ENCODE measurements at regions not wholly inside any gene's neighbourhood (a gene's known extent, or its start where the extent isn't known, plus 50 kb on each side); places are given as distances from the start of the nearest gene placed in this dataset.
"Not testable (repeated sequence)": the region's sequence is repeated elsewhere in the genome, so short reads cannot be mapped to it uniquely, and the experiment has no call there.

GRCh38 chr21:20045197-20045596 is 953.0 kb upstream of the NCAM2 start:
- DNase-seq (ENCODE audit: low spot score) (no peak), FAIRE-seq (no peak)

- DNase-seq (ENCODE audit: low spot score); FAIRE-seq: not testable (repeated sequence)
Measured at GRCh38 chr21:20048130-20048837, 949.9 kb upstream of the NCAM2 start.

- DNase-seq (ENCODE audit: low spot score) (no peak), FAIRE-seq (no peak)
Measured at GRCh38 chr21:20083336-20083735, 914.9 kb upstream of the NCAM2 start.

- FAIRE-seq: no peak
- DNase-seq (ENCODE audit: low spot score): no peak
Measured at GRCh38 chr21:20083925-20084324, 914.3 kb upstream of the NCAM2 start.

GRCh38 chr21:20086508-20086907 is 911.7 kb upstream of the NCAM2 start:
- no peak for DNase-seq (ENCODE audit: low spot score)
- no peak for FAIRE-seq

- DNase-seq (ENCODE audit: low spot score) (no peak), FAIRE-seq (no peak)
Measured at GRCh38 chr21:20106368-20106767, 891.8 kb upstream of the NCAM2 start.

- DNase-seq (ENCODE audit: low spot score) (no peak), FAIRE-seq (no peak)
Measured at GRCh38 chr21:20108016-20108415, 890.2 kb upstream of the NCAM2 start.

- FAIRE-seq: no peak
- DNase-seq (ENCODE audit: low spot score): no peak
Measured at GRCh38 chr21:20108976-20109540, 889.2 kb upstream of the NCAM2 start.

- no peak for FAIRE-seq
Measured at GRCh38 chr21:20110368-20110767, 887.8 kb upstream of the NCAM2 start.

GRCh38 chr21:20151741-20152140 is 846.5 kb upstream of the NCAM2 start:
- no peak for DNase-seq (ENCODE audit: low spot score)
- FAIRE-seq: no peak

More at GRCh38 chr21:20110368-20110767, 887.8 kb upstream of the NCAM2 start:
- DNase-seq (ENCODE audit: low spot score): no peak

- FAIRE-seq: no peak
- no peak for DNase-seq (ENCODE audit: low spot score)
Measured at GRCh38 chr21:20163167-20163566, 835.0 kb upstream of the NCAM2 start.

- no peak for DNase-seq (ENCODE audit: low spot score)
- no peak for FAIRE-seq
Measured at GRCh38 chr21:20167059-20167458, 831.1 kb upstream of the NCAM2 start.

- no peak for FAIRE-seq
- DNase-seq (ENCODE audit: low spot score): no peak
Measured at GRCh38 chr21:20169812-20170576, 828.2 kb upstream of the NCAM2 start.

GRCh38 chr21:20186186-20186585 is 812.0 kb upstream of the NCAM2 start:
- FAIRE-seq: no peak
- DNase-seq (ENCODE audit: low spot score): no peak

- DNase-seq (ENCODE audit: low spot score) (no peak), FAIRE-seq (no peak)
Measured at GRCh38 chr21:20187028-20187427, 811.2 kb upstream of the NCAM2 start.

GRCh38 chr21:20201323-20201722 is 796.9 kb upstream of the NCAM2 start:
- not testable (repeated sequence) for DNase-seq (ENCODE audit: low spot score); FAIRE-seq

GRCh38 chr21:20207335-20207734 is 790.9 kb upstream of the NCAM2 start:
- no peak for DNase-seq (ENCODE audit: low spot score)
- no peak for FAIRE-seq

GRCh38 chr21:20215959-20216358 is 782.2 kb upstream of the NCAM2 start:
- DNase-seq (ENCODE audit: low spot score) (no peak), FAIRE-seq (no peak)

GRCh38 chr21:20220586-20220985 is 777.6 kb upstream of the NCAM2 start:
- no peak for FAIRE-seq
- DNase-seq (ENCODE audit: low spot score): no peak

- DNase-seq (ENCODE audit: low spot score); FAIRE-seq: not testable (repeated sequence)
Measured at GRCh38 chr21:20221981-20222380, 776.2 kb upstream of the NCAM2 start.

GRCh38 chr21:20236649-20237048 is 761.6 kb upstream of the NCAM2 start:
- not testable (repeated sequence) for DNase-seq (ENCODE audit: low spot score); FAIRE-seq

GRCh38 chr21:20249401-20249800 is 748.8 kb upstream of the NCAM2 start:
- DNase-seq (ENCODE audit: low spot score): no peak
- FAIRE-seq: no peak

All from RCC 7860 (cell line).